Cardiac septum (tissue), 1 donor: ENCODE measurements at regions not wholly inside any gene's neighbourhood (a gene's known extent, or its start where the extent isn't known, plus 50 kb on each side); places are given as distances from the start of the nearest gene placed in this dataset.
"Not testable (repeated sequence)": the region's sequence is repeated elsewhere in the genome, so short reads cannot be mapped to it uniquely, and the experiment has no call there.

Experiments
- DNase-seq: peaks from one replicate; pipeline ENCODE4 v3.0.0-alpha.2; 2020; ENCODE audit warnings: low spot score
- intact Hi-C: fragments of 100-400 bp; cut with DNase I; formaldehyde crosslinking; loops from one replicate; pipeline ENCODE4 v1.14.0; 2022
- donor health status: DM: no; HTN: no; CAD: no.

DNA sequence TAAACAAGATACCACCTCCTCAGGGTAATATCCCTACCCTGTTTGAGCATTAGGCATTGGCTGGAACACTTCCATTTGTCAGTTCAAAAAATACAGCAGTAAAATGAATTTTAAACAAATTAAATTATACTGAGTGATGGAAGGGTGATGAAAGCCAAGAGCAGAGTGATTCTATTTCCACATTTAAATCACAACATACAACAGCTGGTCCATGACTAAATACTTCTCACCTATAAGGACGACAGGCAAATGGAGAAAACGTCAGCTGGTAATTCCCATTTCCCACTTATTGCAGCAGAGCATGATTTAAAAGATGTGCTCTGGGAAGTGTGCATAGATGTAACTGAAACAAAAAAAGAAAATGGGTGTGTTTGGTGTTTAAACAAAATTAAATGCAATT, 543.6 kb upstream of the DAB2 start:
- intact Hi-C loops: no loop called here
- DNase-seq: no peak

DNA sequence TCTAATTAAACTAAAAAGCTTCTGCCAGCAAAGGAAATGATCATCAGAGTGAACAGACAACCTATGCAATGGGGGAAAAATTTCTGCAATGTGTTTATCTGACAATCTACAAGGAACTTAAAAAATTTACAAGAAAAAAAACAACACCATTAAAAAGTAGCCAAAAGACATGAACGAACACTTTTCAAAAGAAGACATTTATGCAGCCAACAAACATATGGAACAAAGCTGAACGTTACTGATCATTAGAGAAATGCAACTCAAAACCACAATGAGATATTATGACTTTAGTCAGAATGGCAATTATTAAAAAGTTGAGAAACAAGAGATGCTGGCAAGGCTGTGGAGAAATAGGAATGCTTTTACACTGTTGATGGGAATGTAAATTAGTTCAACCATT, 530.4 kb upstream of the DAB2 start:
- intact Hi-C loops: no loop called here
- DNase-seq: no peak

DNA sequence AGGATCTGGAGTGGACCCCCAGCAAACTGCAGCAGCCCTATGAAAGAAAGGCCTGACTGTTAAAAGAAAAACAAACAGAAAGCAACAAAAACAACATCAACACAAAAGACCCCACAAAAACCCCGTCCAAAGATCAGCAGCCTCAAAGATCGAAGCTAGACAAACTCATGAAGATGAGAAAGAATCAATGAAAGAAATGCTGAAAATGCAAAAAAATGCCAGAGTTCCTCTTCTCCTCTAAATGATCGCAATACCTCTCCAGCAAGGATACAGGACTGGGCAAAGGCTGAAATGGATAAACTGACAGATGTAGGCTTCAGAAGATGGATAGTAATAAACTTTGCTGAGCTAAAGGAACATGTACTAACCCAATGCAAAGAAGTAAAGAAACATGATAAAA, 526.3 kb upstream of the DAB2 start:
- intact Hi-C loops: no loop called here
- no peak for DNase-seq

DNA sequence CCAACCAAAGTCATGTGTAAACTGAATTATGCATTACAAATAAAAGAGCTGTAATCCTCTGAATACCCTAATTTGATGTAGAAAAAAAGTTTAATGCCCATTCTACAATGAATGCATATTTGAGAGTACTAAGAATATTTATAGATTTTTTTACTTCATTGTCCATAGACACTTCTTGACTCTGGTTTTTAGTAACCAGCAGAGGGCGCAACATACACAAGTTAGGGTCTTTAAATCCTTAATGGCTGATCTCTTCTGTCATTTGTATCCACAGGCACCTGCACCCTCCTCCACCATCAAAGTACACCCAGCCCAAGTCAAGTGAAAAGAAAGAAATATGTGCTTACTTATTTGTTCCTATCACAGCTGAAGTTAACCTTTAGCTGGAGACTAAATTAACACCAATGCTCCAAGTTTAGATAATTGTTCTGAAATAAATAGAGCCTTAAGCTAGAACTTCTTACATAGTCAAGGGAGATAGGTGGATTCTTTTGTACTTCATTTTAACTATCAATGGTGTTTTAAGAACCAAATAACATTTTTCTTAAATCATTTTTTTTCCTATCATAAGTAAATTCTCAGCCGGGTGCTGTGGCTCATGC, 524.2 kb upstream of the DAB2 start:
- intact Hi-C loops: loop anchor here (1.0 to 10.0 kb wide), 3 partner anchors 626 to 788 kb away; no protein-coding TSS in a partner anchor
- DNase-seq: no peak

DNA sequence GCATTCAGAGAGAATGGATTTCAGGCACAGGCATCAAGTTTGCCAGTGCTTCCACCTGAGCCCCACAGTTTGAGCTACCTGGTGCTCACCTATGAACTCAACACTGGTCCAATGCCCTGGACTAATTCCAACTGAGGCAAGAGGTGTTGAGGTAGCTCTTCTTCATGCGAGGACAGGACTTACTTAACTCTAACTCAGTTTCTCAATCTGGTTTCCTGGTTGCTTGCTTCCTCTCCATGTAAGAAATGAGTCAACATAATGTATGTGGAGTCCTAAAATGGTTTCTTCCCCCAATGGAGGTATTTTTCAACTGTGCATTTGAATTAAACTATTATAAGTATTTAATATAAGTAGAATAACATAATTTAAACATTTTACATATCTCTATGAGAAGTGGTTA, 523.6 kb upstream of the DAB2 start:
- intact Hi-C loops: loop anchor here (1.0 to 10.0 kb wide), 3 partner anchors 626 to 789 kb away; no protein-coding TSS in a partner anchor
- DNase-seq: no peak

DNA sequence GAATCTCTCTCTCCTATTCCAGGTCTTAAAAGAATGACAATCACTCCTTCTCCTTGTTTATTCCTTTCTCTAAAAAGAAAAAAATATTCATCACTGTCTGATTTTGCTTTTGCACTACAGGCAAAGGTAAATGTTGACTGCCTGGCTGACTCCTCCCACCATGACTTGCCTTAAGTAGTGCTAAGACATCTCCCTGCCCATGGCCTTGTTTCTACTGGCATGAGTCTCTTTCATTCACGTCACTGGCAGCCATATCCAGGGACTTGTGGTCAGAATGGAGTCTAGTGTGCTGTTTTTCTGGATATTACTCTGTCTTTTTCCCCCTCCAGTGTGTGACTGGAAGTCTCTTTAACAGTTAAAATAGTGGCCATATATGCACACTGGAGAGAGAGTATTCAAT, 522.9 kb upstream of the DAB2 start:
- intact Hi-C loops: loop anchor here (1.0 to 10.0 kb wide), 3 partner anchors 627 to 790 kb away; no protein-coding TSS in a partner anchor

DNA sequence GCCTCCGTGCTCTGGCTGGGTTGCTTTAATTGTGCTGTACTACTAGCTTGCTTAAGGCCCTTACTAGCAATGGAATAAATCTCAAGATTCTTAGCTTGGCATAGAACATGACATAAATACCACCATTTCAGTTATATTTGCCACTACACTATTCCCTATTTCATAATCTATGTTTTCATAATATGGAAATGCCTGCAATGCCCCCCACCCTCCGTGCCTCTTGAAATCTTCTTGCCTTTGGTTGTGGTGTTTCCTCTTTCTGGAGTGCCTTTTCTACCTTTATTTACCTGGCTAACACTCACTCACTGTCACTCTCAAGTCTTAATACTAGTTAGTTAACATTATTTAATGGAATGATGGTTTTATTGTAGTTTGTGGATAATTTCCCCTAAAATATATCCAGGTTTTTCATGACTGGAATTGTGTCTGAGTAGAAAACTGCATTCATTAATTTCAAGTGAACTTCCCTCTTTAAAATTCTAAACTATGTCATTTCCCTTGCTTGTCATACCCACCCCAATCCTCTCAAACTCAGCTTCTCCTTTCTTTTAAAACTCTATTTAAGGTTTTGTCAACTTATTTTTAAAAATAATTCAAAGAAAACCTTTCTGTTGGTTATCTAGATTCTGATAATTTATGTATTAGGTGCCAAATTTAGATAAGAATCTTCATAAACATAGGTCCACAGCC, 521.7 kb upstream of the DAB2 start:
- intact Hi-C loops: loop anchor here (5.0 to 10.0 kb wide), 2 partner anchors 628 to 791 kb away; no protein-coding TSS in a partner anchor
- DNase-seq: no peak

More for the DNA sequence above, 522.9 kb upstream of the DAB2 start:
- DNase-seq: no peak

DNA sequence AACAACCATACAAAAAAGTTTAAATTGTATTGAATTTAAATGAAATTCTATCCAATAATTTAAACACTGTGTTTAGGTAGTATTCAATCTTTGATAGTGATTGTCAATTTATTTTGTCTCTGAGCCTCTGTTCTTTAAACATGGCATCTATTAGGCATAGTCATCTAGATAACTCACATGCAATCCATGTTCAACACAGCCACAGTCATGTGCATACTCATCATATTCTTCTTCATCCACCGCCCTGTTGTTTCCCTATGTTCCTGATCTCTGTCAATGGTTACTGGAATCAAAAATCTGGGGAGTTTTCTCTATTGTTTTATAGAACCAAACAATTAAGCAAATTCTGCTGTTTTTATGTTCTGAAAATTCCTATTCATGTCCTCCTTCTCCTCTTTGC, 521.1 kb upstream of the DAB2 start:
- no peak for DNase-seq
- intact Hi-C loops: loop anchor here (5.0 to 10.0 kb wide), 2 partner anchors 629 to 791 kb away; no protein-coding TSS in a partner anchor

DNA sequence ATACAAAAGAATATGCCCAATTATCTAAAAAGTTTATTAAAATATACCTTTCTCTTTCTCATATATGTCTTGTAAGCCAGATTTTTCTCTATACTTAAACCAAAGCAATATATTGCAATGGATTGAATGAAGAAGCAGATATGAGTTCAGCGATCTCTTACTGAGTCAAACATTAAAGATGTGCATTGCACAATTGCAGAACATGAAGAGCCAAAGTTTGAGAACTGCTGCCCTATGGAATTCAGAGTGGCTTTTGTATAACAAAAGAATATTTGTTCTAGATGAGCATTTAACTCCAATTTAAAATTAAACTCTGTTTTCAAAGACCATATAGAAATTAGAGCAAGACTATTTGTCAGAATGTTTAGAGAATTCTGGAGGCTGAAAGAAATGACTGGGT, 519.0 kb upstream of the DAB2 start:
- intact Hi-C loops: loop anchor here (10.0 kb wide), 1 partner anchor 631 kb away; no protein-coding TSS in a partner anchor

DNA sequence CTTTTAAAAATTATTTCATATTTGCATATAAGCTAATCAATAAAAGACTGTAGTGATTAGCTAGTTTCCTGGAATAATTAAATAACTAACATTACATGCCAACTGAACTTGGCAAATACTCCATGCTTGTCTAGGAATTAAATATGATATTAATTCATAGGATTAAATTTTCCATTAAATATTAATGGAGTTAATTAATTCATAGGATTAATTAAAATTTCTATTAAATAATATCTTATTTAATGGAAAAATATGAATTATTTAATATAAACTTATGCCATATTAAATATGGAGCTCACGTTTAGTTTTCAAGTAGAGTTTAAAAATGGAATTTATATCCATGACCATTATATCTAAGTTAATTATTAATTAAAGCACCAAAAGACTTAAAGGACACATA, 517.8 kb upstream of the DAB2 start:
- no peak for DNase-seq

More for the DNA sequence above, 519.0 kb upstream of the DAB2 start:
- DNase-seq: no peak

DNA sequence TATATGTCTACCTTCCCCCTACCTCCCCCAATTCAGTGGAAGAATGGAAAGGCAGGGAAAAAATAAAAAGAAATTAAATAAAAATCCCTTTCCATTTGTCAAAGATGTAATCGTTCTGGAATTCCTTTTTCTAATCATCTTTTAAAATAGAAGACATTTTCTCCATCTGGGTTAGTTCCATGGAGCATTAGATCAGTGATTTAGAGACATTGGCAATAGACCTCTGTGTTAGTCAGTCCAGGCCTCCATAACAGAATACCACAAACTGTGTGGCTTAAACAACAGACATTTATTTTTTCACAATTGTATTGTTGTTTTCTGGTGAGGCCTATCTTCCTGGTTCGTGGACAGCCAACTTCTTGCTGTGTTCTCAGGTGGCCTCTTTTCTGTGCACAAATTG, 516.6 kb upstream of the DAB2 start:
- DNase-seq: no peak
- intact Hi-C loops: loop anchor here (10.0 kb wide), 1 partner anchor 633 kb away; no protein-coding TSS in a partner anchor

More for the DNA sequence above, 517.8 kb upstream of the DAB2 start:
- intact Hi-C loops: loop anchor here (10.0 kb wide), 1 partner anchor 632 kb away; no protein-coding TSS in a partner anchor

DNA sequence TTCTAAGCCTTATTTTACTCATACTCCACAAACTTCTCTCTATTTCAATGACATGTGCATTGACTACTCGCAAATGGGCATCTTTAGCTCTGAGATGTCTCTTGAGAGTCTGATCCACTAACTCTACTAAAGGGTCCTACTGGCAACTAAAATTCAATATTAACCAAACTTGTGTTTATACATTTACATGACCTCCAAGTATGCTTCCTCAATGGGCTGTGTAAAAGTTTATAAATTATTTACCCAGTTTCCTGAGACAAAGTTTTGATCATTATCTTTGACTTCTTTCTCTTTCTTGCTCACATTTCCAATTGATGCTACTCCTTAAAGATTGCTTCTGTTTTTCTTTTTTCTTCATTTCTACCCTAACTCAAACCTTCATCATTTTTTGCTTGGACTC, 510.1 kb upstream of the DAB2 start:
- no peak for DNase-seq
- intact Hi-C loops: no loop called here

DNA sequence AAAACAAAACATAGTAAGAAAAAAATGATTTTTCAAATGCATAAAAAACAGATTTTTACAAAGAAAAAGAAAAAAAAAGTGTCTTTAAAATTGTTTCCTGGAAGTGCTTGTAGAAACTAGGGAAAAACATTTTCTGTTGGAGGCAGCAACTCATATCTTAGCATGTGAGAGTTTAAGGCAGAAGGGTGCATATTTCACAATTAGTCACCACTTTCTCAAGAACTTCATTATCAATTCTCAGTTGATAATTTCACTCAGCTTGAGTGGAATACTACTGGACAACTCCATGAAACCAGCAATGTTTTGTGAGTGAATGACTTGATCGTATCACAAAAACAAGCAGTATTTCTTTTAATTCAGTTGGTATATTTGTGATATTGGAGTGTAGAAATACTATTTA, 508.3 kb upstream of the DAB2 start:
- intact Hi-C loops: no loop called here
- no peak for DNase-seq

DNA sequence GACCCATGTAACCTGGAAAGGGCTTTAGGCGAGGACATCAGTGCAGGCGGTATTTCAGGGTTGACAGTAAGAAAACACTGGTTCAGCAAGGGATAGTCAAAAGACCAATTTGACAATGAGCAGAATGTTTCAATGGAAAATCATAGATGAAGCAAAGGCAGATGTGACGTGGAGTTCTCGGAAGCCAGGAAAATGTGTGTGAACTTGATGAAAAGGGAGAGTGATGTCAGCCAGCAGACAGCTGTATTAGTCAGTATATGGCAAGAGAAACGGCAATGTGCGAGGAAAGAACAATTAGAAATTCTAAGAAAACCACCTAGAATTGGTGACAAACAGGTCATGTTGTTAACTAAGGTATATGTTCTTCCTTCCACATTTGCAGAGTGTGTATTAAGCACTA, 503.9 kb upstream of the DAB2 start:
- DNase-seq: no peak
- intact Hi-C loops: no loop called here

DNA sequence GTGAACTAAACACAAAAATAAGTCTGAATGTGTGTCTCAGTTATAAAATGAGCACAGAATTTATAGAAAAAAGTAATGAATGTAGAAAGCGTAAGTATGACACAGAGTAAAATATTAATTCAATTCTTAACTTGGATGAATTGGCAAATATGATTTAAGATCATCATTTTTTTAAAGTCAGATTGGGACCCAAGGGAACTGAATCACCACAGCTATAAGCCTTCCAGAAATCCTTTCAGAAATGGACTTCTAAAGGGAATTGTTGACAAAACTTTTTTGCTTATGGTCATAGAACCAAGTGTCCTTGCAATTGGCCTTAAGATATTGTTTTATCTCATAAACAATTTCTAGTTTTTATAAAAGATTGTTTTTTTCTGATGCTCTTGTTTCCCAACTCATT, 495.1 kb upstream of the DAB2 start:
- no peak for DNase-seq
- intact Hi-C loops: no loop called here

DNA sequence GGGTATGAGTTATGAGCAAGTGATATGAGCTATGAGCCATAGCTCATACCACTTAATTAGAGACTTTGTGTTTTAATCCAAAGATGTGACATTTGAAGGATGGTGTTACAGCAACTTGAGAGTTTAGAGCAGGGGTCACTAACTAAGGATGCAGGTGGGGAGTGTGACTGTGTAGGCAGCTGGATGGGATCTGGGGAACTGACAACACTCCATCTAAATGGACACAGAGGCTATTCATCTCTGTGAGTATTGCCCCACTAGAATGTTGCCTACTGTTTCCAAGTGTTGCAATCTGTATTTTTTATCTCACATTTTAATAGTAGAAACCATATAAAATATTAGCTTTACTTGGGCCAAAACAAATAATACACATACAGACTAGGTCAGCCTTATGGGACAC, 488.1 kb upstream of the DAB2 start:
- intact Hi-C loops: no loop called here

DNA sequence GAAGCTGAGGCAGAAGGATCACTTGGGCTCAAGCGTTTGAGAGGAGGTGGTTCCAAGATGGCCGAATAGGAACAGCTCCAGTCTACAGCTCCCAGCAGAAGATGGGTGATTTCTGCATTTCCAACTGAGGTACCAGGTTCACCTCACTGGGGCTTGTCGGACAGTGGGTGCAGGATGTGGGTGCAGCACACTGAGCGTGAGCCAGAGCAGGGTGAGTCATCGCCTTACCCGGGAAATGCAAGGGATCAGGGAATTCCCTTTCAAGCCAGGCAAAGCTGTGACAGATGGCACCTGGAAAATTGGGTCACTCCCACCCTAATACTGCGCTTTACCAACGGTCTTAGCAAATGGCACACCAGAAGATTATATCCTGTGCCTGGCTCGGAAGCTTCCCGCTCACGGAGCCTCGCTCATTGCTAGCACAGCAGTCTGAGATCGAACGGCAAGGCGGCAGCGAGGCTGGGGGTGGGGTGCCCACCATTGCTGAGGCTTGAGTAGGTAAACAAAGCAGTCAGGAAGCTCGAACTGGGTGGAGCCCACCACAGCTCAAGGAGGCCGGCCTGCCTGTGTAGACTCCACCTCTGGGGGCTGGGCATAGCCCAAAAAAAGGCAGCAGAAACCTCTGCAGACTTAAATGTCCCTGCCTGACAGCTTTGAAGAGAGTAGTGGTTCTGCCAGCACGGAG, 482.6 kb upstream of the DAB2 start:
- DNase-seq, intact Hi-C loops: not testable (repeated sequence)

More for the DNA sequence above, 488.1 kb upstream of the DAB2 start:
- DNase-seq: no peak

DNA sequence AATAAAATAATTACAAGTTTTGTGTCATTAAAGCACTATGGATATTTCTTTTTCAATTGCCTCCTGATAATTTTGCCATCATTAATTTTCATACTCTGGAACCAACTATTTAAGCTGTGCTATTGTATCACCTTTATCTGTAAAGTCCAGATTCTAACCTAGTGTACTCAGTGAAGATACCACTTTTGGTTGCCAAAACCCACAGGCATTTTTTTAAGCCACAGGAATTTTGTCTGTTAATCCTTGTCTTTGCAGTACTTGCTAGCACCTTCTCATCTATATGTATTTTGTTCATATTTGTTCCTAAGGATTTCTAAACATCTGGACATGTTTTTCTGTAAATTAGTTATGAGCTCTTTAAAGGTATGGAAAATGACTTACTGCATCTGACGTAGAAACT, 481.4 kb upstream of the DAB2 start:
- intact Hi-C loops: no loop called here
- DNase-seq: no peak

DNA sequence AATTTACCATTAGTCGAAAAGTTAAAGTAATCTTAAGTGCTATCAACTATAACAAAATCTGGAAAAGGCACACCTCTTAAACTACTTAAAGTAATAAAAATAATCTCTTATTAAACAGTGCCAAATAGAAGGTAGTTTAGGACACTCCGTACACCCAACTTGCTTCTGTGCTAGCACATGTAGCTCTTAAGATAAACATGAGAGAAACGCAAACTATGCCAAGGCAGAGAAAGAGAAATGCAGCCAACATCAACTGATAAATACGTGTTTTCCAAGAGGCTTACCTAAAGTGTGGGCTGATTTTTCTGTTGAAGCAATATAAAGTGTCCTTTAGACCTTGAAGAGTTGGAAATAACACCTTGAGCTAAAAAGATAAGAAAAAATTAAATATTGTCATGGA, 480.6 kb upstream of the DAB2 start:
- intact Hi-C loops: no loop called here
- no peak for DNase-seq

DNA sequence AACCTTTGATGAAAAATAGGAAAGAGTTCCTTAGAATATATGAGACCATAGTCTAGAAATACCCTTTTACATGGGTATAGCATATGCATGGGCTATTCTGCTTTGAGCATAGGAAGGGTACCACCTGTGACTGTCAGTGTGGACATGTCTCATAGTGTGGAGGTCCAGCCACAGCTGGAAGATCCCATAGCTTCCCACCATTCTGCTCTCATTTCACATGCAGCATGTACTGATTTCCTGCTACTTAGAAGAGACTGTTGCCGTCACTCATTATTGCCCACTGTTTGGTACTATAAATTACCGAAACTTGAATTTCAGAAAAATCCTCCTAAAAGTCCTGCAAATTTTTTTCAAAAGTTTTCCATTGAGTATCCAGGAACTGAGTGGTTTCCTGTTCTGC, 477.8 kb upstream of the DAB2 start:
- no peak for DNase-seq
- intact Hi-C loops: no loop called here
